ENCODE measurements at regions not wholly inside any gene's neighbourhood (a gene's known extent, or its start where the extent isn't known, plus 50 kb on each side); places are given as distances from the start of the nearest gene placed in this dataset.

GRCh38 chr10:23966504-23967051 lies 242.4 kb upstream of the KIAA1217 start:
- TF ChIP-seq POLR2AphosphoS5 (IDR thresholded peaks at IDR 0.05; ENCODE audit: low read depth, low read length) (no peak), TAF1 (IDR thresholded peaks at IDR 0.05; ENCODE audit: borderline replicate concordance, insufficient read depth, low read length) (no peak), REST (IDR thresholded peaks at IDR 0.05; ENCODE audit: insufficient read depth in 1 of 2, low read depth in 2 of 2, low read length in 2 of 2) (no peak)
